PC-3 (cell line): ENCODE measurements at regions not wholly inside any gene's neighbourhood (a gene's known extent, or its start where the extent isn't known, plus 50 kb on each side); places are given as distances from the start of the nearest gene placed in this dataset.

Source experiments
- CTCF ChIP-seq: fragments of 300-600 bp; sonication (generic); conservative IDR thresholded peaks from 2 replicates; pipeline ENCODE4 v1.5.1; 2017; ENCODE audit warnings: antibody characterized with exemption, low read depth, mild to moderate bottlenecking, low read length
- EZH2 ChIP-seq: fragments of 300-600 bp; sonication (generic); IDR thresholded peaks from one replicate; pipeline ENCODE4 v1.6.1; 2017; ENCODE audit warnings: antibody characterized with exemption, mild to moderate bottlenecking, low read length; ENCODE audit not compliant: unreplicated experiment

GRCh38 chr1:143553627-143554026 lies 418.2 kb downstream of the FAM72C start:
- TF ChIP-seq CTCF (no peak), EZH2 (no peak)
